SW 1271 (cell line): ENCODE measurements at regions not wholly inside any gene's neighbourhood (a gene's known extent, or its start where the extent isn't known, plus 50 kb on each side); places are given as distances from the start of the nearest gene placed in this dataset.
"Not testable (repeated sequence)": the region's sequence is repeated elsewhere in the genome, so short reads cannot be mapped to it uniquely, and the experiment has no call there.

ENCODE experiments used
- DNase-seq, 2 experiments: peaks; one replicate each; lab custom pipeline; 2025; lab: John Stamatoyannopoulos, UW

DNA sequence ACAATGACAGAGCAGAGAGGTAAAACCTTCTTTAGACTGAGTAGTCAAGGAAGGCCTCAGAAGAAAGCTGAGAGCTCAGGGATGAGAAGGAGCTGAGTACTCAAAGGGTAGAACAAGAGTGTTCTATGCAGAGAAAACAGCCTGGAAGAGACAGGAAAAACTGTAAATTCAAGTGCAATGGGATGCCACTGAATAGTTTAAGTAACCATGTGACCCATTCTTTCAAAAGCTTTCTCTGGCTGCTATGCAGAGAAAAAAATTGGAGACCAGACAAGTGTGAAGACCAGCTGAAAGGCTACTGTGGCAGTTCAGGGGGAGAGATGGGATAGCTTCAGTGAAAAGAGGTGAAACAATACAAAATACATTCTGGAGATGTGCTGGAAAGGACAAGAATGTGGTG lies 61.3 kb upstream of the RNF38 start:
- DNase-seq: no peak

DNA sequence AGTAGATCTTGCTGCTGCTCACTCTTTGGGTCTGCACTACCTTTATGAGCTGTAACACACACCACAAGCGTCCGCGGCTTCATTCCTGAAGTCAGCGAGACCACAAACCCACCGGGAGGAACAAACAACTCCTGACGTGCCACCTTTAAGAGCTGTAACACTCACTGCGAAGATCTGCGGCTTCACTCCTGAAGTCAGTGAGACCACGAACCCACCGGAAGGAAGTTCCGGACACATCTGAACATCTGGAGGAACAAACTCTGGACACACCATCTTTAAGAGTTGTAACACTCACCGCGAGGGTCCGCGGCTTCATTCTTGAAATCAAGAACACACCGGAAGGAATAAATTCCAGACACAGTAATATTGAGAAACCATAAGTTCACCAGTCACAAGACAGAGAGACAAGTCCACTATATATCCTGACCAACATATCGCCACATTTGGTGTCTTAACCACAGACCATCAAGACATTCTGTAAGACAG lies 58.4 kb upstream of the RNF38 start:
- not testable (repeated sequence) for DNase-seq

DNA sequence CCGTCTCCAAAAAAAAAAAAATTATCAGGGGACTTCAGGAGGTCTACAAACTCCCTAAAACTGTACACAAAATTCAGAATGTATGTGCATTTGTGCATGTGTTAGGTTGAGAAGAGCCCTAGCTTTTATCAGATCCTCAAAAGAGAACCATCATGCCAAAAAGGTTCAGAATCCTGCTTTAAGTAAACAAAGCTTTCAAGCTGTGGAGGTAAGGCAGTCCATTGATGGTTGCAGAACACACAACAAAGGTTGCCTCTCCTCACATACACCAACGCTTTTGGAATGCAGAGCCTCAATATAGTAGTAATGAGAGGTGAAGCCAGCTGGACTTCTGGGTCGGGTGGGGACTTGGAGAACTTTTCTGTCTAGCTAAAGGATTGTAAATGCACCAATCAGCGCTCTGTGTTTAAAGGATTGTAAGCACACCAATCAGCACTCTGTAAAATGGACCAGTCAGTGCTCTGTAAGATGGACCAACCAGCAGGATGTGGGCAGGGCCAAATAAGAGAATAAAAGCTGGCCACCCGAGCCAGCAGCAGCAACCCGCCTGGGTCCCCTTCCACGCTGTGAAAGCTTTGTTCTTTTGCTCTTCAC lies 57.9 kb upstream of the RNF38 start:
- DNase-seq: no peak

DNA sequence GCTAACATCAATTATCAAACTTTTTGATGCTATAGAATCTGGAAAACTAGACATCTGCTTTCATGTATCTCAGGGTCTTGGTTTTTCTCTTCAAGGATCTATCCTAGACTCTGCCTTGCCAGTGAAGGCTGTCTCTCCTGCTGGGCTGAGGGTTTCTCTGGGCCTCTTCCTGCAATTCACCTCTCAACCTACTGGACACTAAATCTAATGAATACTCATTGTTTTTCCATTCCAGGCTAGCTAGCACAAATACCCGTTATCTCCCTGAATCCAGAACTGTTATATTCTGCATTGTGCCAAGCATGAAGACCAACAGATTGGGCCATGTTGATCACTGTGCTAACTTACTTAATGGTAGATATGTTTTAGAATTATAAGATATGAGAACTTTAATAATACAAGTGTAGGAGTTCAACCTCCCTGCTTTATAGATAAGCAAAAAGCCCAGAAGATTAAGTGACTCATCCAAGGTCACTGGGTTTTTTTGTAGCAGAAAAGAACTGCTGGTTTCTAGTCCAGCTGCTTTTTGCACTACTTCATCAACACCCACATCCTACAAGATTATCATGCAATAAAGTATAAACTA lies 56.5 kb upstream of the RNF38 start:
- no peak for DNase-seq

DNA sequence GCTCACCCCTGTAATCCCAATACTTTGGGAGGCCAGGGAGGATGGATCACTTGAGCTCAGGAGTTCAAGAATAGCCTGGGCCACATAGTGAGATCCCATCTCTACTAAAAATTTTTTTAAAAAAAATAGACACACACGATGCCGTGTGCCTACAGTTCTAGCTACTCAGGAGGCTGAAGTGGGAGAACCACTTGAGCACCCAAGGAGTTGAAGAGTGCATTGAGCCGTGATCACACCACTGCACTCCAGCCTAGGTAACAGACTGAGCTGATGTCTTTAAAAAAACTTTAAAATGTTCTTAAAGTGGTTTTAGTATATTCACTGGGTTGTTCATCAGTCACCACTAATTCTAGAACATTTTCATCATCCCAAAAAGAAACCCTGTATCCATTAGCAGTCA lies 51.9 kb upstream of the RNF38 start:
- no peak for DNase-seq

DNA sequence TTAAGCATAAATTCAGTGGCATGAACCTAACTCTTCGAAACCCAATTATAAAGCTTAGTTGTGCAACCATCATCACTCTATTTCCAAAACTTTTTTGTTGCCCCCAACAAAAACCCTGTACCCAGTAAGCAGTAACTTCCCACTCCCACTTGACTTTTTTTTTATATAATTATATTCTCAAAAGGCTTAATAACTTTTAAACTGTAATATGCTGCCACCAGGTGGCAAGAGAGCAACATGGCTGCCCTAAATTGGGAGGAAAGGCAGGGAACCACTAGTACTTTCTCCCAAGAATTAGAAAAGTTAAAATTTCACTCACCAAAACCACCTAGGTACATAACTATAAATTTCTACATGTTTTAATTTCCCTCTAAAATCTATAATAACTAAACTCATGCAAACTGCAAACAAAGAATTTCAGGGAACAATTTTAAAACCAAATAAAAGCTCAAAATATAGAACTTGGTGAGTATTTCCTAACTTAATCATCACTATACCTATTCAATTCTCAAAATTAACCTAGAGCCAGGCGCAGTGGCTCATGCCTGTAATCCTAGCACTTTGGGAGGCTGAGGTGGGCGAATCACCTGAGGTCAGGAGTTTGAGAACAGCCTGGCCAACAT lies 50.2 kb upstream of the RNF38 start:
- DNase-seq: peak; percentile 5 to 23
